Right lobe of liver (tissue), 4 donors: ENCODE measurements at regions not wholly inside any gene's neighbourhood (a gene's known extent, or its start where the extent isn't known, plus 50 kb on each side); places are given as distances from the start of the nearest gene placed in this dataset.

Experiments used
- CTCF ChIP-seq, 4 donors: fragments of 200-600 bp in 3 of 4; fragments of 450-650 bp in 1 of 4; IDR thresholded peaks; one replicate each; pipeline versions ENCODE4 v1.5.1 to v1.8.0; 2016 to 2022; ENCODE audit warnings: antibody characterized with exemption in 4 of 4, mild to moderate bottlenecking in 2 of 4
- POLR2A ChIP-seq: fragments of 450-650 bp; IDR thresholded peaks from one replicate; pipeline ENCODE4 v1.6.1; 2017; ENCODE audit warnings: antibody characterized with exemption, mild to moderate bottlenecking
- donor health status: DM: no; HTN: no; CAD: no.
- donor health status: DM: no; HTN: no; CAD: no.
- donor health status: DM: no; HTN: yes; CAD: no.

- TF ChIP-seq POLR2A (no peak), CTCF (IDR thresholded peaks at IDR 0.05) (no peak)
These were observed 72.4 kb upstream of the ZCCHC13 start for GRCh38 chrX:74231625-74232024.
